ENCODE measurements at regions not wholly inside any gene's neighbourhood (a gene's known extent, or its start where the extent isn't known, plus 50 kb on each side); places are given as distances from the start of the nearest gene placed in this dataset.

DNA sequence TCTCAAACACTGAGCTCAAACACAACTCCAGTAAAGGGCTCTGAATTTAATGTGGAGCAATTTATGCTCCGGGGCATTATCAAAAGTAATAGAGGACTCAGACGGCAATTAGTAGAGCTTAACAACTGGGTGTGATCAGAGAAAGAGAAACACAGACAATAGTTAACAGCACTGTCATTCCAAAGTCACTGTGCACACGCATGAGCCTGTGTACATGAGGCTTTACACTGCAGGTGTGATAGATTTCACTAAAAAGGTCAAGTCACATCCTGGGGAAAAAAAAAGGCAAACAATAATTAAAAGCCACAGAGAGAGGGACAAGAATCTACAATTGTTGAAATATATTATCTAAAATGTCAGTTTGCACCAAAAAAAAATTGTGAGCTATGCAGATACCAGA lies 956.5 kb downstream of the CDH18 start:
- no peaks in the 10 kb centered on the region for H3K27me3 Mint-ChIP-seq (ENCODE audit: insufficient read depth)
- H3K9me3 Mint-ChIP-seq, result peaks cover 35% of the 10 kb centered on the region
- TF ChIP-seq, protein P1, sequence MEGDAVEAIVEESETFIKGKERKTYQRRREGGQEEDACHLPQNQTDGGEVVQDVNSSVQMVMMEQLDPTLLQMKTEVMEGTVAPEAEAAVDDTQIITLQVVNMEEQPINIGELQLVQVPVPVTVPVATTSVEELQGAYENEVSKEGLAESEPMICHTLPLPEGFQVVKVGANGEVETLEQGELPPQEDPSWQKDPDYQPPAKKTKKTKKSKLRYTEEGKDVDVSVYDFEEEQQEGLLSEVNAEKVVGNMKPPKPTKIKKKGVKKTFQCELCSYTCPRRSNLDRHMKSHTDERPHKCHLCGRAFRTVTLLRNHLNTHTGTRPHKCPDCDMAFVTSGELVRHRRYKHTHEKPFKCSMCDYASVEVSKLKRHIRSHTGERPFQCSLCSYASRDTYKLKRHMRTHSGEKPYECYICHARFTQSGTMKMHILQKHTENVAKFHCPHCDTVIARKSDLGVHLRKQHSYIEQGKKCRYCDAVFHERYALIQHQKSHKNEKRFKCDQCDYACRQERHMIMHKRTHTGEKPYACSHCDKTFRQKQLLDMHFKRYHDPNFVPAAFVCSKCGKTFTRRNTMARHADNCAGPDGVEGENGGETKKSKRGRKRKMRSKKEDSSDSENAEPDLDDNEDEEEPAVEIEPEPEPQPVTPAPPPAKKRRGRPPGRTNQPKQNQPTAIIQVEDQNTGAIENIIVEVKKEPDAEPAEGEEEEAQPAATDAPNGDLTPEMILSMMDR (IDR thresholded peaks at IDR 0.05), result no peak
- H3K27ac Mint-ChIP-seq, result no peak overlapping the region
- H3K36me3 Mint-ChIP-seq (ENCODE audit: low read depth), result no peaks in the 10 kb centered on the region
- H3K4me3 Mint-ChIP-seq, result no peak overlapping the region
- no peaks in the 10 kb centered on the region for H3K4me1 Mint-ChIP-seq (ENCODE audit: low read depth)
- DNase-seq, result no peak

DNA sequence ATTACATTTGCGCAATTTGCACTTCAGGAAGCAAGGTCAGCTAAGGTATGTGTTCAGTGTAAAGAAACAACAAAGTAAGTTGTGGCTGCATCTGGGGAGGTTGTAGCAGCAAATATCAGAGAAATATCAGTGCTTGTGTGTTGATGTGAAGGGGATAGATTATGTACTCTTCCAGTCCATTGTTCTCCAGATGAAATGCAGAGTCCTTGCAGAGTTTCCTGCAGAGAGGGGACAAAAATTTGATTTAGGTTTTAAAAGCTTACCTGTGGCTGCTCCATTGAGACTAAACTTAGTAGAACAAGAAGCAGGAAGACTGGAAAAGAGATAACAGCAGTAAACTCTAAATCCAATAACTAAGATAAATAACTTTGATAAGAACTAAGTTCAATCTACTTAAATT lies 952.2 kb downstream of the CDH18 start:
- Mint-ChIP-seq H3K9me3 (peaks cover 30% of the 10 kb centered on the region), H3K4me1 (ENCODE audit: low read depth) (no peaks in the 10 kb centered on the region), H3K4me3 (no peak overlapping the region), H3K27ac (no peak overlapping the region), H3K36me3 (ENCODE audit: low read depth) (no peaks in the 10 kb centered on the region), H3K27me3 (ENCODE audit: insufficient read depth) (no peaks in the 10 kb centered on the region)
- DNase-seq, result no peak
- TF ChIP-seq, protein P1 (IDR thresholded peaks at IDR 0.05), result no peak

DNA sequence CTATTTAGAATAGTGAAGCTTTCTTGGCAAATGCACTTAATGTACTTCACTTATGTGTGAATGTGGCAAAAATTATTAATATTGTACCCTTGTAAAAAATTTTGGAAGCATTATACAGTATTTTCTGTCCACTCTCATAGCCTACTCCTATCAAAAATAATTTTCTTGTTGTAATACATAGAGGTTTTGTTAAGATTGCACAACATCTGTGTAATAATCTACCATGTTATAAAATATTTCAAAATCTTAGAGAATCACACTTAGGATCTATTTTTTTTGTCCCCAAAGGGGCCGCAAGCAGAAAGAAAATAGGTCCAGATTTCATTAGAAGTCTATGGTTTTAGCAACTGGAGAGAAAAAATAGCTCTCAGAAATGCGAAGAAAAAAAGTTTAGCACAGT lies 945.9 kb downstream of the CDH18 start:
- no peak overlapping the region for H3K4me3 Mint-ChIP-seq
- peaks cover 8% of the 10 kb centered on the region; the same call in 1 of the 2 replicates for H3K9me3 Mint-ChIP-seq
- TF ChIP-seq, protein P1 (IDR thresholded peaks at IDR 0.05), result no peak
- H3K36me3 Mint-ChIP-seq (ENCODE audit: low read depth), result no peaks in the 10 kb centered on the region
- no peaks in the 10 kb centered on the region for H3K4me1 Mint-ChIP-seq (ENCODE audit: low read depth)
- no peak overlapping the region for H3K27ac Mint-ChIP-seq
- H3K27me3 Mint-ChIP-seq (ENCODE audit: insufficient read depth), result no peaks in the 10 kb centered on the region
- no peak for DNase-seq

DNA sequence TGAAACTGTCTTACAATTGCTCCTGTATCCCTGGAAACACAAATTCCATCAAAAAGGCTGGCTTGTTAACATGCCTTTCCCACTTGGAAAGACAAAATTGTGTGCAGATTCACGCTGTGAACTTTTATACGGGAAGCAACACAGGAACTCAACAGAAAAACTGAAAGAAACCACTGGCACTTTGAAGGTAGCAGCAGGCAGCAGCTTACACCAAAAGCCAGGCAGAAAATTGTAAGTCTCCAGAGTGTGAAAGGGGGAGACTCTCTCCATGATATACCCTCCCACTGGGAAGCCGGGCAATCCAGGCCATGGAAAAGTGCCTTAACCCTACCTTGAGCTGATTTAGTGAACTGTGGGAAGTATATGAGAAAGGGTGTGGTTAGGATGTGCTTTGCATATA lies 943.7 kb downstream of the CDH18 start:
- TF ChIP-seq, protein P1 (IDR thresholded peaks at IDR 0.05), result no peak
- Mint-ChIP-seq H3K4me3 (no peak overlapping the region), H3K27me3 (ENCODE audit: insufficient read depth) (no peaks in the 10 kb centered on the region), H3K36me3 (ENCODE audit: low read depth) (no peaks in the 10 kb centered on the region), H3K27ac (no peak overlapping the region), H3K4me1 (ENCODE audit: low read depth) (no peaks in the 10 kb centered on the region), H3K9me3 (peaks cover 9% of the 10 kb centered on the region)
- DNase-seq, result no peak

DNA sequence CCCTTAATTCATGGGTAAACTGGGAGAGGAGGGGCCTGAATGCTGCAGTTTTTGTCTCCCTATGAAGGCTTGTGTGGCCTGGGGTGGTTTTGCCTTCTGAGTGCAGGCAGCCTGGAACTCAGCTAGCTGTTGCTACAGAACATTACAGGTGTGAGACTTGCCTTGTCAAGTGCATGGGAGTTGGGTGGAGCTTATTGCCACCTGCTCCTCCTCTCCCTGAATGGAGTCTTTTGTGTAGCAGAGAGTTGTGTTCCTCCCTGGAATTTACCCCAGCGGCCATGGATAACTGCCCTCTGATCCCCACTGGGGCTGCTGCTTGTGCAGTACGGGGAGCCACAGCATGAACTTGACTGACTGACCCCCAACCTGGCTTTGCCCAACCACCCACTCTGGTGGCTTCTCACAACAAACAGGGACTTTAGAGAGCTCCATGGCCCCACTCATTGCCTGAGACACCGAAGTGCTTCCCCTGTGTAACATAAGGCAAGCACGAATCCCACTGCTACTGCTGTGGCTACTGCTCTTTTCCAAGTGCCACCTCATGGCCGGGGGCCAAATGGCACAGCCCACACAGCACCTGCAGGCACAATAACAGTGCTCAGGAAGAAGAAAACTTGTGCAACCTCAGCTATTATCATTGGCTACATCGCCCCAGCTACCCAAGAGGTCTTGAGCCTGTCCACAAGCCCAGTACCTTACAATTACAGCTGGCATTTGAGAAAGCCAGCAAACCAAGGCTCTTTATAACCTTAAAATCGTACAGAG lies 942.9 kb downstream of the CDH18 start:
- H3K36me3 Mint-ChIP-seq (ENCODE audit: low read depth), result no peaks in the 10 kb centered on the region
- H3K27ac Mint-ChIP-seq, result no peak overlapping the region
- no peaks in the 10 kb centered on the region for H3K4me1 Mint-ChIP-seq (ENCODE audit: low read depth)
- H3K4me3 Mint-ChIP-seq, result no peak overlapping the region
- no peak for DNase-seq
- no peaks in the 10 kb centered on the region for H3K27me3 Mint-ChIP-seq (ENCODE audit: insufficient read depth)
- peaks cover 5% of the 10 kb centered on the region for H3K9me3 Mint-ChIP-seq
- TF ChIP-seq, protein P1 (IDR thresholded peaks at IDR 0.05), result no peak
